ENCODE measurements at regions not wholly inside any gene's neighbourhood (a gene's known extent, or its start where the extent isn't known, plus 50 kb on each side); places are given as distances from the start of the nearest gene placed in this dataset.

DNA sequence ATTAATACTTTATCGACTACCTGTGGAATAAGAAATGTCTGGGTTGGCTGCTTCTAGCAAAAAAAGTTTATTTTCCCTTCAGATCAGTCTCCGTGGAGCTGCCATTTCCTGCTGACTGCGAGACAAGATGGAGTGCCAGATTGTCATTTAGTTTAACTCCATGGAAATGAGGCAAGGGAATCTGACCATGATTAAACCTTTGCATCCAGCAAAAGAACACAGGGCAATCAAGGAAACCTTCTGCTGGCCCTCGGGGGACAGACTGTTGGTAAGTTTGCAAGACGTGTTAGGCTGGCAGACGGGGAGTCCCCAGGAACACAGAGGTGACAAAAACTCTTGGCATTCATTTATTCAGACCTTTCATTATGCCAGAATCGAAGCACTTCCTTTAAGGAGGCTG lies 52.2 kb upstream of the SPACA1 start:
- DNase-seq: no peak

DNA sequence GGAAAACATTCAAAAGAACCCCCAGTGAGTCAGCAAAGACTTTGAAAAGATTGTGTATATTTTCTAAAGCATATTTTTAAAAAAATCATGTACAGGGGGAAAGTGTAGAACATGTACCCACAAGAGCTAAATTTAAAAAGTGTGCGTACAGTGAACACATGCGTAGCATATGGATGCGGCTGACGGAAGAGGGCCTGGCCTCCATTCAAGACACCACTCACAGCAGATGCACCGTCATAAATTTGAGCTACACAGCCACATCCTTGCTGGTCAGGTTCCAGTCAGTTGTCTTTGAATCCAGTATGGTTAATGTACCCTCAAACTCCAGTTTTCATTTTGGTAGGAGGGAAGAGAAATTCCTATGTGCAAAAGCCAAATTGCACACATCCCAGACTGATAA lies 54.3 kb upstream of the SPACA1 start:
- DNase-seq: no peak

DNA sequence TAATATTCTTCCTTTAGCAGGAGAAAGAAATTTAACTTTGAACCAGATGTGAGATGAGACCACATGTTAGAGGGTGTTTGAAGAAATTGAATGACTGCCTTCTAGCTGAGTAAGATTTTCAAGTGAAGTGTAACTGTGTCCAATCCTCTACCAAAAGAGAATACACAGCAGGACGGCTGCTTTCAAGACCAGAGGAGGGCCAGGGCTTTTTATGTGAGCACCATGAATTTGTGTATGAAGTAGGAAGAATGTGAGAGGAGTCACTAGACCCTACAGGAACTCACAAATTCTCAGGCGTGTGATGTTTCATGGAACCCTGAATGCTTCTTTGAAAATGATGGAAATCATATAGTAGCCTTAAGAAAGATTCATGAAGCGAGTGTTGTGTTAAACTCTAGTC lies 56.8 kb upstream of the SPACA1 start:
- DNase-seq: no peak

DNA sequence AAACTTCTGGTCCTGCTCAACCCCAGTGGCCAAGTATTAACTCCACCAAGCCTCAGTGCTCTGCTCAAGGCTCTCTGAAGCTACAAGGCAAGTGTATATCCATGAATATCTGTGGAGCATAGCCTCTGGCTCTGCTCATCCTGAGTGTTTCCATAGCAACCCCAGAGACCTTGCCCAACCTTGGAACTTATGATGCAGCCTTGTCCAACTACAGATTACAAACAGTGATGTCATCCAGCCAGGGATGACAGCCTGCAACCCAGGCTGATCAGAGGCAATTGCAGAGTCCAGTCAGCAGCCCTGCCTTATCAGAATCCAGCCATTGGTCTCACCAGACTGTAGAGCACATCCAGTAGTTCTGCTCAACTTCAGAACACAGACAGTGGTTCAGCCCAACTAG lies 65.5 kb upstream of the SPACA1 start:
- DNase-seq: no peak

DNA sequence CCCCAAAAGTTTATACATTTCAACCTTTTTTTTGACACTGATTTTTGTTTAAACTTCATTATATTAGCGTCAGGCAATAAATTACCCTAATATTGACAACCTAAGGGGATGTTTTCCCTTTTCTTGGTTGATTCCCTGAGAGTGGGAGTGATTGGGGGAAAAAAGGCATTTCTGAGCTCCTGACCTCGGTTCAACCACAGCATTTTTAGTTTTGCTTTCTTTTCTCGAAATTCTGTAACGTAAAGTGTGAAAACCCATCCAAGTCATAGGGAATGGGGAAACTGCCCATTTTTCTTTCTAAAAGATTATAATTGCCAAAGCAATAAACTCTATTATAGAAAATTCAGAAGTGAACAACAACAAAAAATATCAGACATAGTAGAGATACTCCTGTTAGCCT lies 67.9 kb upstream of the SPACA1 start:
- DNase-seq: no peak

DNA sequence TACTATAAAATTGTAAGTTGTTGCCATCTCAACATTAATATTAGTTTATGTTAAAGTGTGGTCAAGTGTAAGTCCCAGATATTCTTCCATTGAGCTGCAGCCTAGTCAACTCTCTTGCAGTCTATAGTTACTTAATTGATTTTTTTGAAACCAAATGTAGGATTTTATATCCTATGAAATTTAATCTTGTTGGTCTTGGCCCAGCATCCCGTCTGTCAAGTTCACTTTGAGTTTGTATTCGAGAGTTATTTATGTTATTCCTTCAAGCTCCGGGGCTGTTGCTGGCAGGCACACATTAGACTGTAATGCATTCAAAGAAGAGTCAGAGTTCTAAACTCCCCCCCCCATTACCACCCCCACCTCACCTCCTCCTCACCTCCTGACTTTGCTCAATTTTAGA lies 71.0 kb upstream of the SPACA1 start:
- no peak for DNase-seq

DNA sequence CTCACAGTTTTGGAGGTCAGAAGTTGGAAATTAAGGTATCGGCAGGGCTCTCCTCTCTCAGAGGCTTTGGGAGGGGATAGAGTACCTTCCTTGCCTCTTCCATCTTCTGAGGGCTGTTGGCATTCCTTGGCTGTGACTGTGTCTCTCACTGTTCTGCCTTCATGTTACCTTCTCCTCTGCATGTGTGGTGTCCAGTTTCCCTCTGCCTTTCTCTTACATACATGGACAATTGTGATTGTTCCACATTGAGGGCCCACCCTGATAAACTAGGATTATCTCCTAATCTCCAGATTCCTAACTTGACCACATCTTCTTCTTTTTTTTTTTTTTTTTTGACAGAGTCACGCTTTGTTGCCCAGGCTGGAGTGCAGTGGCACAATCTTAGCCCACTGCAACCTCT lies 72.1 kb upstream of the SPACA1 start:
- no peak for DNase-seq

DNA sequence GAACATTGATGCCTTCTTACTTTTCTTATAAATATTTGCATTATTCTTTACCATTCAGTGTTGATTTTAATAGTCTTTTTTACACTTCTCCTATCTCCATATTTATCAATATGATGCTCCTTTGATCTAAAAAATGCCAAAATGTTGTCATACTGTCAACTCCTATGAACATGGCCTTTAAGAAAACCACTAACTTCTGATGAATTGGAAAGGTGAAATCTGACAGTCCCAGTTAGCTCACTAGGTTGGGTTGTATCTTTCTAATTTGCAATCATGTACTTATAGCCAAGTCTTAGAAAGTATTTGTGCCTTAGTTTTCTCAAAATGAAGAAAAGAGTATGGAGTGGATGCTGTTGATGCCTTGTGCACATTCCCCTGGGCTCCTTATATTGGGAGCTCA lies 75.4 kb upstream of the SPACA1 start:
- DNase-seq: no peak

DNA sequence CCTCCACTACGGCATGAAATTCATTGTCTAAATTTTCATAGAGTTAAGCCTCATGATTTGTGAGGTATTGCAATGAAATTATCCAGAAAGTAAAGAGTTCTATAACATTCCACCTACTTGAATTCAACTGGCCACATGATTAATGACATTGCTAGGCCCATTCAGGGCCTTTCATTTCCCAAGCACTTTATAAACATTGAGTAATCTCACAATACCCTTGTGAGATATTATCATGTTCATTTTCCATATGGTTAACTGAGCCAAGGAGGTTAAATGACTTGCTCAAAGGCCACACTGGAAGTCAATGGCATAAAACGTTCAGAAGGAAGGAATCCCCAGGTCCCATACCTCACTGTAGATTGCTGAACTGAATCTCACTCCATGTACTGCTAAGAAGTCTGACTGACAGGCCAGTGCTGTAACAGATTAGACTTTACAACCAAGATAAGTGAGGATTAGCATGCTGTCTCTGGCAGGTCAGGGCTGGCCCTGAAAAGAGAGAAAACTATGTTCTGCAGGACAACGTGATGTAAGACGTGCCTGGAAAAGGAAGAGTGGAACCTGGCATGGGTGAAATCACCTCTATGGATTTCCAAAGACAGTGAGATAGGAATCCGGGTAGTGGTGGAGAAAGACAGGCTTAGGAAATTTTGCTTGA lies 75.9 kb upstream of the SPACA1 start:
- DNase-seq: no peak

DNA sequence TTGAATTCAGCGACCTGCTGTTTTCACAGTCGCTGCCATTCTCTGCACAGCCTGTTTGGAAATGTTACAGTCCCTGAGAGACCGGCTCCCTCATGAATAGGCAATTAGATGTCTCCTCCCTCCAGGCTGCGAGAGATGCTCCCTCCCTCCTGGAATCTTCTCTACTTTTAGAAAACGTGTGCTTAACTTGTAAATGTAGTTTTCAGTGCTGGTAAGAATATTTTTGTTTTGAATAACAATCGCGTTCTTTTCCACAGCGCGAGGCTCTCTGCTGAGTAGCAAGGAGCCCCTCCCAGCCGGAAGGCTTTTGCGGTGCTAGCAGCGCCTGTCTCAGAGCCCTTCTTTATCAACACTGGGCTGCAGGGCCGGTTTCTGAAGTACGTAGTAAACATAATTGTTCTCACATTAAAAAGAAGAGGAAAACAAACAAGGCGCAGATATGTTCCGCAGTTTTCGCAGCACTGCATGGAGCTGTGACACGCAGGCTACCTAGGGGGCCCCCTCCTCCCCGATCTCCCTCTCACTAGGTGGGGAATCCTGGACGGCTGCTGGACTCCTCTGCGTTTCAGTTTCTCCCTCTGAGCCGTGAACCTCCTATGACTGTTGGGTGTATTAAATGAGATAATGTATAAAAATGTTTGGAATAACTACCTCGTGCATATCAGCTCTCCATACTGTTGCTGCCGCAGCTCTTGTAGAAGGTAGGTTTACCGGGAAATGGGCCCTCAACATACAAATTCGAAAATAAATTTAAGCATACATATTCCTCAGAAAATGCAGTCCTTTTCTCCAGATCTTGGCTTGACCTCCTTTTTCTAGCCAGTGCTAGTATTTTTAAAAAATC lies 79.0 kb upstream of the SPACA1 start:
- DNase-seq: peak; percentile 49

DNA sequence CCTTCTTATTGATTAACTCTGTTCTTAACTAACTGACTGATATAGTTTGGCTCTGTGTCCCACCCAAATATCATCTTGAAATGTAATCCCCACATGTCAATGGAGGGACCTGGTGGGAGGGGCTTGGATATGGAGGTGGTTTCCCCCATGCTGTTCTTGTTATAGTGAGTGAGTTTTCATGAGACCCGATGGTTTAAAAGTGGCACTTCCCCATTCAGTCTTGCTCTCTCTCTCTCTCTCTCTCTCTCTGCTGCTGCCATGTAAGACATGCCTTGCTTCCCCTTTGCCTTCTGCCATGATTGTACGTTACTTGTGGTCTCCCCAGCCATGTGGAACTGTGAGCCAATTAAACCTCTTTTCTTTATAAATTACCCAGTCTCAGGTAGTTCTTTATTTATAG lies 81.8 kb upstream of the SPACA1 start:
- no peak for DNase-seq

DNA sequence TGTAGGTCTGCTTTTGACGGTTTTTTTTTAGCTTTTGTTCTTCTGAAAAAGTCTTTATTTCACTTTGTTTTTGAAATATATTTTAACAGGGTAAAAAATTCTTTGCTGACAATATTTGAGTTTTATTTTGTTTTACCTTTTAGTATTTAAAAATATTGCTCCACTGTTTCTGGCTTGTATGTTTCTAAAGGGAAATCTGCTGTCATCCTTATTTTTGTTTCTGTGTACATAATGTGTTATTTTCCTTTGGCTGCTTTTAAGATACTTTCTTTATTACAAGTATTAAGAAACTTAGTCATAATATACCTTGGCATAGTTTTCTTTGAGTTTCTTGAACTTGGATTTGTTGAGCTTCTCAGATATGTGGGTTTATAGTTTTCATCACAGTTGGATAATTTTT lies 88.6 kb upstream of the SPACA1 start:
- no peak for DNase-seq

DNA sequence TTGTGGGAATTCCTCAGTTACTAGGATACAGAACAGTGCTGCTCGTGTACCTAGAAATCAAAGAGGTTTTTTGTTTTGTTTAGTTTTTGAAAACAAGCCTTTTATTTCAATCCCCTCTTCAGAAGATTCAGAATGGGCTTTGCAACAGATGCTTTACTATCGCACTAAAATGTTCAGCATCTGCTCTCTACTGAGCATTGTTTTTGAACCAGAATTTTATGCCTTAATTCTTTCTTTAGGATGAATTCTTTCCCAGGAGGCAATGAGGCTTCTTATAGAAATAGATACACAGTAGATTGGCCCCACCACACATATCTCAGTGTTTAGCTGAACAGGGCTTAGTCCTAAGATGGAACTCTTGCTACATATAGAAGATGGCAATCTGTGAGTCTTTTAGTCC lies 95.9 kb upstream of the SPACA1 start:
- DNase-seq: no peak

DNA sequence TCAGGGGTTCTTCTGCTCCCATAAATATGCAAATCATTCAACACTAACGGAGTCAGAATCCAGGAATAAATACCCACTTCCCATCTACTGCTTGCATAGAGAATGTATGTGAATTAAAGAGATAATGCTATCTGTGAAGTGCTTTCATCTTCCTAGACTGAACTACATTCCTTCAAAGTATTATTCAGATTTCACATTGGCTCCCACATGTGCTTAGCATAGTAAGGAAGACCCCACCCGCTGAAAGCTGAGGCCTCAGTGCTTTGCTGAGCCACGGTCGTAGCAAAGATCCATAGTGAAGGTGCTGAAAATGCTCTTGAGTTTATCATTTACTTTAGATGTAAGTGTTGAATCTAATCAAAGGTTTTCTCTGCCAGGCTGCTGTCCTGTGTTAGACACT lies 97.0 kb upstream of the SPACA1 start:
- no peak for DNase-seq

DNA sequence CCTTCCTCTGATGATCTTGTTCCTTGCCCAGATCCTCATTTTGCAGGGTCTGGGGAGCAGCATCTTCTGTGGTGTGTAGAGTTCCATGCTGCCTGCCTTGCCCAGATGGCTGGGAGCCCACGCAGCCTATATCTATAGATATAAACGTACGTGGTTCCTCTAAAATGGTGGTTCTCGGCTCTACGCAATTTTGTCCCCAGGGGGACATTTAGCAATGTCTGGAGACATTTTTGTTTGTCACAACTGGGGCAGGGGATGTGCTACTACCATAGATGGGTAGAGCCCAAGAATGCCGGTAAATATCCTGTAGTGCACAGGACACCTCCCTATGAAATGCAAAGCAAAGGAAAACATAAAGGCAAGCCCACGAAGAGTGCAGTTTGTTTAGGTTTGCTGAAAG lies 98.4 kb upstream of the SPACA1 start:
- no peak for DNase-seq

DNA sequence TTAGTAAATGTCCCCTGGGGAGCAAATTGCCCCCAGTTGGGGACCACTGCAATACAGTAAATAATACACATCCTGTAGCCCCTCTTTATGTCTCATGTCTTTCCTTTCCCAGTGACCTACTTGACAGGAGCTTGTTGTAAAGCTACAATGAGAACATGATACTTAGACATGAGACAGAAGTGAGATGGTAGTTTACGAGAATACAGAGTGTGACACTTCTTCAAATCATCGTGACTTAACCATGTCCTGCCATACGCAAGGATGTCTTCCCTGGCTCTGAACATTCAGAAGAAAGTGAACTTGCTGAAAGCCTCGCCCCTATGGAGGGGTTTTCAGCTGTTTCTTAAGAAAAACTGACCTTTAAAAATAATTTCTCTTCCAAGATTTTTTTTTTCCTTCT lies 101.0 kb upstream of the SPACA1 start:
- DNase-seq: no peak

DNA sequence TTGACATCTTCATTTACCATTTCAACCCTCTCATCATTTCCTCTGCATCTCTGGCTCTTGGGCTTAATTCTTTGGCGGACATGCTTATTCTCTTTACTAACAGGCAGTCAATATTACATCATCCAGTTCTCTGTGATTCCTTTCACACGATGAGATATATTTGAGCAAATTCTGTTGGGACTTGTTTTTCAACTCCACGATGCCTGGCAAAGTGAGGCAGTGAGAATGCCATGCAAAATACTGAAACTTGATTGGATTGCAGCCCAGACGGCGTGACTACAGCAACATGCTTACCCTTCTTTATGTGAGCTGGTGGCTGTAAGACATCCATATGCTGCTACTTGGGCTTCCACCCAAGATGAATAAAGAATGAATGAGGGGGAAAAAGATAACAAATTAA lies 101.7 kb upstream of the SPACA1 start:
- DNase-seq: no peak

DNA sequence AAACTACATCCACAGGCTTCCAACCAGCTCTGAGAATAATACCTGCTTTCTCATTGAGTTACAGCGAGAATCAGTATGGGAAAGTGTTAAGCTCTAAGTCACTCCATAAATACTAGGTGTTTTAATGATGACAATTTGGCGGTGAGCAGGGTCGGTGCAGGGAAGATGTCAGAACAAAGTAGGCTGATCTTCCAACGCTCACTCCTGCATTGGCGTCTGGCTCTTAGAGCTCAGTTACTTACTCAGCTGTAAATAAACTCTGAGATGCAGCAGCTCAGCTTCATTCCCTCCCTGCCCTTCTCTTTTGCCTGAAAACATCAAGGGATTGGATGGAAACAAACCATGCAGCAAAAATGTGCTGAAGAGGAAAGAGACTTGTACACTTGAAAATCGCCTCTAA lies 102.5 kb upstream of the SPACA1 start:
- DNase-seq: no peak

DNA sequence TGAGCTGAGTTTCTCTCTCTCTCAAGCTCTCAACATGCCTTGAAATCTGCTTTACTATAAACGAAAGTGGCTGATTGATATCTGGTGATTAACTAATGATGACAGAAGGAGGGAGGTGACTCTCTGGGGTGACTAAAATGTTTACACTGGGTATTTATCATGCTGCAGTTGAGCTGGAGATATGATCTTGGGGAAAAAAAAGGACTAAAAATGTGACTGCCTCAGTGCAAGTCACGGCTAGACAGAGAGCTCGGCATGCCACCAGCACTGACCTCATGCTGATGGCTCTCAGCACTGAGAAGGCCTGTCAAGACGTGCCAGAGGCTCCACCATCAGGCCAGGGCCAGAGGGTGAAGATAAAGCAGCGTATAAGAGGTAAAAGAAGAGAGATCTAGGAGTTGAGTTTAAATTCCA lies 103.1 kb upstream of the SPACA1 start:
- no peak for DNase-seq

DNA sequence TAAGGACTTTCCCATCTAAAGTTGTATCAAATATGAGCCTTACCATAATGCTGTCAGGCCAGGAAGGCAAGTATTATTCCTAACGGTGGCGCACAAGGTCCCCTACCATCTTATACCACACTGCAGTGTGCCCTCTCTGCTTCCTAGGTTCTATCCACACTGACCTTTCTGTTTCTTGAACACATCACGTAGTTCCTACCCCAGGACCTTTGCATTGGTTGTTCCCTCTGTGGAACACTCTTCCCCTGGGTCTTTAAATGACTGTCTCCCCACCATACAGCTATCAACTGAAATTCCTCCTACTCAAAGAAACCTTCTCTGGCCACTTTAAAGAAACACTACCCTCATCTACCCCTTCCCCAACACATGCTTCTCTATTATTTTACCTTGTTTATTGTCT lies 104.5 kb upstream of the SPACA1 start:
- no peak for DNase-seq

DNA sequence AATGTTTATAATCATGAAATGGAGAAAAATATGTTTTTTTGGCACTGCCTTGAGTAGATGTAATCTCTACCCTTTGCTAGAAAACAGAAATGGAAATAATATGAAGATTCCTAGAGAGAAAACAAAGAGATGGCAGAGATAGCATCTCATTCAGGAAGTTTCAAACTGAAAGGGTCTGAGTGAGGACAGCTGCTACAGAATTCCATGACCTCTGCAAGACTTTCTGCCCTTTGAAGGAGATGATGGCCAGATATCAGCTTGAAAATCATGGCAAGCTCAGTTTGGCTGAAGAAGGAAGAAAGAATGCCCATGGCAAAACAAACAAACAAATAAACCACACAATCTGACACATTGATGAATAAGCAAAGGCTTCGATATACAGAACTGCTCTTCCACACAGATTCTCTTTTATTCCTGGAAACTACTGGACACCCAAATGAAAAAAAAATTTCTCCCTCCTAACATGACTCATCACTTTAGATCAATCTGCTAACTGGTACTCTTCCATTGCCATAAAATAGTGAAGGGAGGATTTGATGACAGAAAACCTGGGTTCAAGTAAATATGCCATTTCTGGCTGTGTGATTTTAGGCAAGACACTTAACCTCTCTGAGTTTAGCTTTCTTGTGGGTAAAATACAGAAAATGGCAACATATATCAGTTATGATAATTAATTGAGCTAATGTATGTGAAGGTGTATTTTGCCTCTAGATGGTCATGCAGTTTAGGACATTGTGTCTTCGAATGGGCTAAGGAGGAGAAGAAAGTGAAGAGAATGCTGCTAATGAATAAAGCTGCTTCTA lies 105.9 kb upstream of the SPACA1 start:
- no peak for DNase-seq

DNA sequence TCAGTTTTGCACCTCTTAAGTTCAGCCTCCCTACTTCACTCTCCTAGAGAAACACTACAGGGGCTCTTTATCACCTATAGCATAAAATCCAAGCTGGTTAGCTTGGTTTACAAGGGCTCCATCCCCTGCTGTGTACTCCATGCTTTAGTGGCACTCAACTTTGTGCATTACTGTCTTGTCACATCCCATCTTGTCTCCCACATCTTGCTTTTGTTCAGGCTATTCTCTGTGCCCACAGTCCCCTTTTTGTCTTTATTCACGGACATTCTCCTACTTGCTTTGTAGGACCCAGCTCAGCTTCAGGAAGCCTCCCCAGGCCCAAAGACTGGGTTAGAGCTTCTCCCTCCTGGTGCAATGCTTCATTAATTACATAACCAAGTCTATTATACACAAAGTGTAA lies 107.9 kb upstream of the SPACA1 start:
- DNase-seq: no peak

DNA sequence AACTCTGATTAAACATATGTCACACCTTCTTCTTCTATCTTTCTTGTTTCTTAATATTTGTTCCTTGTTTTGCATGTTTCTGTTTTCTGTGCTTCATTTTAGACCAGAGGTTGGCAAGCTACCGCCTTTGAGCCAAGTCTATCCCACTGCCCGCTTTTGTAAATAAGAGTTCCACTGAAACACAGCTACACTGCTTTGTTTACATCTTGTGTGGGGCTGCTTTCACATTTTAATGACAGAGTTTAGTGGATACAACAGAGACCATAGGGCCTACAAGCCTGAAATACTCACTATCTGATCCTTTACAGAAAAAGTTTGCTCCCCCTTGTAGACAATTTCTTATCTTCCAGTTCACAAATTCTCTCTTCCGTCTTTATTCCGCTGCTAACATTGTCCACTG lies 109.4 kb upstream of the SPACA1 start:
- no peak for DNase-seq

DNA sequence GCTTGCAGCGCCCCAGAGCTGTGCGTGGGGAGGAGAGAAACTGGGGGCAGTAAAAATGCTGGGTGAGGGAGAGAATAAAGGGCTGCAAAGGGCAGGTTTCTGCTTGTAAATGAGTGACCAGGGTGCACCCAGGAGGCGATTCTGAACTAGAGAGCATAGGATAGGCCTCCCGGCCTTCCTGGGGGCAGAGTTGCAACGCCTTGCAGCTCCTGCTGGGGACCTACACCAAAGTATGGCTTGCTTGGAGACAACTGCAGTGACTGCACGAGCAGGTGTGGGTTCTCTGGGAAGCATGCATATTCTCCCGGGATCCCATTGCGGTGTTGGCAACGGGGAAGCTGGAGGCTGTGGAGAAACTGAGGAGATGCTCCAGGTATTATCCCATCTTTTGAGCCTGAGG lies 111.6 kb upstream of the SPACA1 start:
- DNase-seq: no peak

Measured in DMS79 (cell line).